Keratinocyte (primary cell): ENCODE measurements at regions not wholly inside any gene's neighbourhood (a gene's known extent, or its start where the extent isn't known, plus 50 kb on each side); places are given as distances from the start of the nearest gene placed in this dataset.
"Not testable (repeated sequence)": the region's sequence is repeated elsewhere in the genome, so short reads cannot be mapped to it uniquely, and the experiment has no call there.

ENCODE experiments used
- DNase-seq: peaks from one replicate; pipeline ENCODE4 v3.0.0-alpha.2; 2011; ENCODE audit warnings: low read depth, missing footprints, low spot score
- FAIRE-seq: peaks from 2 replicates; lab custom pipeline; 2011; peaks lifted over from hg19 to GRCh38; lab: Jason Lieb, UNC
- H2AFZ ChIP-seq: 2 replicates; pipeline ENCODE4 v1.6.0; 2012; ENCODE audit warnings: low read length, control low read depth, inconsistent platforms; ENCODE audit not compliant: control insufficient read depth
- H3K27ac ChIP-seq: 2 replicates; pipeline ENCODE4 v1.5.1; 2011; ENCODE audit warnings: low read length; ENCODE audit not compliant: control insufficient read depth, insufficient read depth
- H3K27me3 ChIP-seq: 3 replicates; pipeline ENCODE4 v1.6.0; 2011; ENCODE audit warnings: low read length; ENCODE audit not compliant: control insufficient read depth, insufficient read depth; ENCODE audit errors: extremely low read depth
- H3K36me3 ChIP-seq, 2 experiments: 2 replicates in 1 of 2; 3 replicates in 1 of 2; pipeline ENCODE4 v1.5.1; 2011; ENCODE audit warnings: low read length in 2 of 2, mild to moderate bottlenecking in 1 of 2; ENCODE audit not compliant: control insufficient read depth in 2 of 2, insufficient read depth in 2 of 2; ENCODE audit errors: extremely low read depth in 1 of 2
- H3K4me1 ChIP-seq: 3 replicates; pipeline ENCODE4 v1.5.1; 2011; ENCODE audit warnings: low read length; ENCODE audit not compliant: control insufficient read depth, insufficient read depth; ENCODE audit errors: extremely low read depth
- H3K4me2 ChIP-seq: 3 replicates; pipeline ENCODE4 v1.6.0; 2011; ENCODE audit warnings: low read depth, low read length; ENCODE audit not compliant: control insufficient read depth, insufficient read depth; ENCODE audit errors: extremely low read depth
- H3K4me3 ChIP-seq, 3 experiments: fragments of 200-600 bp in 1 of 3; sonication (generic) in 1 of 3; 2 replicates in 2 of 3; 3 replicates in 1 of 3; pipeline ENCODE4 v1.5.1; 2011 to 2016; ENCODE audit warnings: low read length in 3 of 3, mild to moderate bottlenecking in 3 of 3, control low read depth in 2 of 3, inconsistent platforms in 1 of 3, low read depth in 1 of 3, mixed read lengths in 1 of 3, mixed run types in 1 of 3, moderate library complexity in 1 of 3; ENCODE audit not compliant: control insufficient read depth in 2 of 3, insufficient read depth in 2 of 3; ENCODE audit errors: extremely low read depth in 1 of 3
- H3K79me2 ChIP-seq: 2 replicates; pipeline ENCODE4 v1.6.0; 2012; ENCODE audit warnings: low read length; ENCODE audit not compliant: control insufficient read depth, insufficient read depth
- H3K9ac ChIP-seq: 3 replicates; pipeline ENCODE4 v1.6.0; 2011; ENCODE audit warnings: low read length; ENCODE audit not compliant: control insufficient read depth, insufficient read depth; ENCODE audit errors: extremely low read depth
- H3K9me1 ChIP-seq: 3 replicates; pipeline ENCODE4 v1.6.0; 2011; ENCODE audit warnings: low read length; ENCODE audit not compliant: control insufficient read depth, insufficient read depth; ENCODE audit errors: extremely low read depth
- H3K9me3 ChIP-seq: 2 replicates; pipeline ENCODE4 v1.5.1; 2012; ENCODE audit warnings: low read depth, low read length; ENCODE audit not compliant: control insufficient read depth
- H4K20me1 ChIP-seq: 3 replicates; pipeline ENCODE4 v1.6.0; 2011; ENCODE audit warnings: low read length; ENCODE audit not compliant: control insufficient read depth, insufficient read depth; ENCODE audit errors: extremely low read depth
- CTCF ChIP-seq, 3 experiments: IDR thresholded peaks in 1 of 3; conservative IDR thresholded peaks in 1 of 3; optimal IDR thresholded peaks in 1 of 3; 2 replicates in 2 of 3; 3 replicates in 1 of 3; pipeline versions ENCODE3 to v1.5.1; 2011; ENCODE audit warnings: low read length in 3 of 3, mild to moderate bottlenecking in 3 of 3, moderate library complexity in 2 of 3, control low read depth in 1 of 3, inconsistent platforms in 1 of 3; ENCODE audit not compliant: insufficient read depth in 2 of 3; ENCODE audit errors: extremely low read depth in 1 of 3
- EZH2 ChIP-seq: IDR thresholded peaks from one replicate; pipeline ENCODE4 v1.6.1; 2012; ENCODE audit warnings: inconsistent platforms, mild to moderate bottlenecking, low read length, moderate library complexity
- dilution Hi-C: fragments of 300-500 bp; cut with MboI; formaldehyde crosslinking; loops from one replicate; pipeline ENCODE4 v1.7.0; 2020; ENCODE audit warnings: low sequenced_read_pairs; ENCODE audit not compliant: extremely low pct_ligation_motif_present

DNA sequence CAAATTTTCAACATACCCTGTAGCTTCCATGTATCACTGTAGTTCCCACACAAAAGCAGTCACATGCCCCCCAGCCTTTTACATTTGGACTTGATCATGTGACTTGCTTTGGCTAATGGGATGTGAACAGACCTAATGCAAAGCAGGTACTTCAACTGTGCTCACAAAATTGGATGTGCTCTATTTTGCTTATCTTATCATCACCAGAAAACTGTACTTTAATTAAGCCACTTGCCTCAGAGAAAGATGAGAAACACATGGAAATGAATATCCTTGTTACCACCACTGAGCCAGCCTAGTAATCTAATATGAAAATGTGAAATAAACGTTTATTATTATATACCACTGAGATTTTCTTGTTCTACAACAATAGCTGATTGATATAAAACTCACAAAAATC, 402.7 kb upstream of the HTR2C start:
- Histone ChIP-seq H3K79me2 (no peaks in the 10 kb centered on the region), H3K4me1 (no peaks in the 10 kb centered on the region), H3K27ac (no peak overlapping the region), H3K36me3 (no peaks in the 10 kb centered on the region), H3K27me3 (no peaks in the 10 kb centered on the region), H3K4me2 (no peak overlapping the region), H4K20me1 (no peaks in the 10 kb centered on the region), H3K4me3 (no peak overlapping the region), H3K9me3 (no peaks in the 10 kb centered on the region), H3K9ac (no peak overlapping the region), H2AFZ (no peak overlapping the region), H3K9me1 (no peaks in the 10 kb centered on the region)
- no peak for DNase-seq
- dilution Hi-C loops: no loop called here
- no peak for FAIRE-seq
- TF ChIP-seq EZH2 (no peak), CTCF (optimal IDR thresholded peaks at IDR 0.05 in 1 of 3, IDR thresholded peaks at IDR 0.05 in 1 of 3, conservative IDR thresholded peaks at IDR 0.05 in 1 of 3; ENCODE audit: extremely low read depth in 1 of 3, insufficient read depth in 2 of 3, low read length in 3 of 3) (no peak)

DNA sequence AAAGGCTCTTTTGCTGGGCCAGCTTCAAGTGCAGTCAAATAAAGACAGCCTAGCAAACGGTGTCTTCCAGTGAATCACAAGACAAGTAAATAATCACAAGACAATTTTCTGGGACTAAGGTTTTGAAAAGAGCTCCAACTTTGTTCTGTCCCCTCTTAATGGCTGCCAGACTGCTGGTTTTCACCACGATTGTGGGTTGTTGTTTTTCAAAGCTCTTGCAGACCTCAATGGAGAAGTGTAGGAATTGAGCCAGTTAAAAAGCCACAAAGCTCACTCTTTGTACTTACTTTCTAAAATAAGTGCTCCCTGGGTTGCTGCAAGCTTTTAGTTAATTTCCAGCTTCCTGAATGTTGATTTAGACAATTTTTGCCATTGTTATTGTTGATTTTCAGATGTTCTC, 405.8 kb upstream of the HTR2C start:
- H3K9me1 ChIP-seq: no peaks in the 10 kb centered on the region
- no peak overlapping the region for H3K27ac ChIP-seq
- H3K9ac ChIP-seq: no peak overlapping the region
- no peaks in the 10 kb centered on the region for H3K27me3 ChIP-seq
- no peak for FAIRE-seq
- H3K36me3 ChIP-seq: no peaks in the 10 kb centered on the region
- DNase-seq: no peak
- no peaks in the 10 kb centered on the region for H3K9me3 ChIP-seq
- H2AFZ ChIP-seq: no peak overlapping the region
- no peak overlapping the region for H3K4me3 ChIP-seq
- no peak overlapping the region for H3K4me2 ChIP-seq
- H3K79me2 ChIP-seq: no peaks in the 10 kb centered on the region
- TF ChIP-seq EZH2: no peak
- TF ChIP-seq CTCF (optimal IDR thresholded peaks at IDR 0.05 in 1 of 3, IDR thresholded peaks at IDR 0.05 in 1 of 3, conservative IDR thresholded peaks at IDR 0.05 in 1 of 3; ENCODE audit: extremely low read depth in 1 of 3, insufficient read depth in 2 of 3, low read length in 3 of 3): no peak
- H4K20me1 ChIP-seq: no peaks in the 10 kb centered on the region
- dilution Hi-C loops: no loop called here
- no peaks in the 10 kb centered on the region for H3K4me1 ChIP-seq

DNA sequence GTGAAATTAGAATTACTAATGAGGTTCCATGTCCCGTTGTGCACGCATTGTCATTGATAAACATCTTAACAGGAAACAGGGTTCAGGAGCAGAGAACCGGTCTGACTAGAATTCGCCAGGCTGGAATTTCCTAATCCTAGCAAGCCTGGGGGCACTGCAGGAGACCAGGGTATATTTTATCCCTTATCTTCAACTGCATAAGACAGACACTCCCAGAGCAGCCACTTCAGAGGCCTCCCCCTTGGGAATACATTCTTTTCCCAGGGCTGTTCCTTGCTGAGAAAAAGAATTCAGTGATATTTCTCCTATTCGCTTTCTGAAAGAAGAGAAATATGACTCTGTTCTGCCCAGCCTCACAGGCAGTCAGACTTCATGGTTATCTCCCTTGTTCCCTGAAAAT, 416.6 kb upstream of the HTR2C start:
- H3K9me3 ChIP-seq, DNase-seq, H3K36me3 ChIP-seq, H3K9me1 ChIP-seq, H3K4me1 ChIP-seq, H3K4me2 ChIP-seq, FAIRE-seq, H3K79me2 ChIP-seq, H3K9ac ChIP-seq, H3K4me3 ChIP-seq, H2AFZ ChIP-seq, H3K27ac ChIP-seq, H4K20me1 ChIP-seq, H3K27me3 ChIP-seq, dilution Hi-C loops: not testable (repeated sequence)
